ENCODE measurements at regions not wholly inside any gene's neighbourhood (a gene's known extent, or its start where the extent isn't known, plus 50 kb on each side); places are given as distances from the start of the nearest gene placed in this dataset.
"Not testable (repeated sequence)": the region's sequence is repeated elsewhere in the genome, so short reads cannot be mapped to it uniquely, and the experiment has no call there.

GRCh38 chr2:13335862-13336535 lies 619.3 kb downstream of the TRIB2 start:
- FAIRE-seq (no peak), DNase-seq (ENCODE audit: insufficient read length, low spot score) (no peak)
- TF ChIP-seq POLR2AphosphoS5 (IDR thresholded peaks at IDR 0.05; ENCODE audit: low read depth, low read length) (no peak), POLR2A (IDR thresholded peaks at IDR 0.05; ENCODE audit: low read depth, low read length) (no peak), TAF1 (IDR thresholded peaks at IDR 0.05; ENCODE audit: low read depth, low read length) (no peak), POU2F2 (IDR thresholded peaks at IDR 0.05; ENCODE audit: low read depth, low read length) (no peak), PAX5 (IDR thresholded peaks at IDR 0.05; ENCODE audit: insufficient read depth, low read length, severe bottlenecking) (no peak), SPI1 (IDR thresholded peaks at IDR 0.05; ENCODE audit: low read depth, low read length) (no peak)

- DNase-seq (ENCODE audit: insufficient read length, low spot score) (no peak), FAIRE-seq (no peak)
- TF ChIP-seq POLR2A (IDR thresholded peaks at IDR 0.05; ENCODE audit: low read depth, low read length), result no peak
- no peak for TF ChIP-seq SPI1 (IDR thresholded peaks at IDR 0.05; ENCODE audit: low read depth, low read length)
- TF ChIP-seq POU2F2 (IDR thresholded peaks at IDR 0.05; ENCODE audit: low read depth, low read length), result no peak
Observed at GRCh38 chr2:13351068-13351467, 634.3 kb downstream of the TRIB2 start.

- DNase-seq (ENCODE audit: insufficient read length, low spot score), result no peak
- TF ChIP-seq POLR2AphosphoS5 (IDR thresholded peaks at IDR 0.05; ENCODE audit: low read depth, low read length) (no peak), SPI1 (IDR thresholded peaks at IDR 0.05; ENCODE audit: low read depth, low read length) (no peak), PAX5 (IDR thresholded peaks at IDR 0.05; ENCODE audit: insufficient read depth, low read length, severe bottlenecking) (no peak), POU2F2 (IDR thresholded peaks at IDR 0.05; ENCODE audit: low read depth, low read length) (no peak), POLR2A (IDR thresholded peaks at IDR 0.05; ENCODE audit: low read depth, low read length) (no peak), TAF1 (IDR thresholded peaks at IDR 0.05; ENCODE audit: low read depth, low read length) (no peak)
- FAIRE-seq, result no peak
Observed at GRCh38 chr2:13353083-13353482, 636.3 kb downstream of the TRIB2 start.

- DNase-seq (ENCODE audit: insufficient read length, low spot score) (no peak), FAIRE-seq (no peak)
Observed at GRCh38 chr2:13354031-13354430, 637.3 kb downstream of the TRIB2 start.

GRCh38 chr2:13381928-13382327 lies 665.2 kb downstream of the TRIB2 start:
- FAIRE-seq; DNase-seq (ENCODE audit: insufficient read length, low spot score): not testable (repeated sequence)

More at GRCh38 chr2:13354031-13354430, 637.3 kb downstream of the TRIB2 start:
- TF ChIP-seq PAX5 (IDR thresholded peaks at IDR 0.05; ENCODE audit: insufficient read depth, low read length, severe bottlenecking) (no peak), POLR2AphosphoS5 (IDR thresholded peaks at IDR 0.05; ENCODE audit: low read depth, low read length) (no peak), POLR2A (IDR thresholded peaks at IDR 0.05; ENCODE audit: low read depth, low read length) (no peak), POU2F2 (IDR thresholded peaks at IDR 0.05; ENCODE audit: low read depth, low read length) (no peak), TAF1 (IDR thresholded peaks at IDR 0.05; ENCODE audit: low read depth, low read length) (no peak), SPI1 (IDR thresholded peaks at IDR 0.05; ENCODE audit: low read depth, low read length) (no peak)

- FAIRE-seq; DNase-seq (ENCODE audit: insufficient read length, low spot score): not testable (repeated sequence)
Observed at GRCh38 chr2:13389172-13389571, 672.4 kb downstream of the TRIB2 start.

GRCh38 chr2:13390676-13391075 lies 673.9 kb downstream of the TRIB2 start:
- no peak for DNase-seq (ENCODE audit: insufficient read length, low spot score)
- no peak for FAIRE-seq
- TF ChIP-seq PAX5 (IDR thresholded peaks at IDR 0.05; ENCODE audit: insufficient read depth, low read length, severe bottlenecking), result no peak

GRCh38 chr2:13401312-13401711 lies 684.6 kb downstream of the TRIB2 start:
- DNase-seq (ENCODE audit: insufficient read length, low spot score), result no peak
- no peak for FAIRE-seq
- no peak for TF ChIP-seq SPI1 (IDR thresholded peaks at IDR 0.05; ENCODE audit: low read depth, low read length)
- TF ChIP-seq POU2F2 (IDR thresholded peaks at IDR 0.05; ENCODE audit: low read depth, low read length), result no peak
- no peak for TF ChIP-seq TAF1 (IDR thresholded peaks at IDR 0.05; ENCODE audit: low read depth, low read length)
- TF ChIP-seq POLR2A (IDR thresholded peaks at IDR 0.05; ENCODE audit: low read depth, low read length), result no peak
- TF ChIP-seq PAX5 (IDR thresholded peaks at IDR 0.05; ENCODE audit: insufficient read depth, low read length, severe bottlenecking), result no peak
- no peak for TF ChIP-seq POLR2AphosphoS5 (IDR thresholded peaks at IDR 0.05; ENCODE audit: low read depth, low read length)

GRCh38 chr2:13413989-13414388 lies 697.3 kb downstream of the TRIB2 start:
- FAIRE-seq (no peak), DNase-seq (ENCODE audit: insufficient read length, low spot score) (no peak)
- TF ChIP-seq PAX5 (IDR thresholded peaks at IDR 0.05; ENCODE audit: insufficient read depth, low read length, severe bottlenecking) (no peak), POLR2AphosphoS5 (IDR thresholded peaks at IDR 0.05; ENCODE audit: low read depth, low read length) (no peak), POU2F2 (IDR thresholded peaks at IDR 0.05; ENCODE audit: low read depth, low read length) (no peak), POLR2A (IDR thresholded peaks at IDR 0.05; ENCODE audit: low read depth, low read length) (no peak)

GRCh38 chr2:13414897-13415296 lies 698.2 kb downstream of the TRIB2 start:
- FAIRE-seq (no peak), DNase-seq (ENCODE audit: insufficient read length, low spot score) (no peak)
- no peak for TF ChIP-seq POLR2AphosphoS5 (IDR thresholded peaks at IDR 0.05; ENCODE audit: low read depth, low read length)
- no peak for TF ChIP-seq POLR2A (IDR thresholded peaks at IDR 0.05; ENCODE audit: low read depth, low read length)
- TF ChIP-seq PAX5 (IDR thresholded peaks at IDR 0.05; ENCODE audit: insufficient read depth, low read length, severe bottlenecking), result no peak
- TF ChIP-seq POU2F2 (IDR thresholded peaks at IDR 0.05; ENCODE audit: low read depth, low read length), result no peak
- no peak for TF ChIP-seq TAF1 (IDR thresholded peaks at IDR 0.05; ENCODE audit: low read depth, low read length)
- TF ChIP-seq SPI1 (IDR thresholded peaks at IDR 0.05; ENCODE audit: low read depth, low read length), result no peak

GRCh38 chr2:13433954-13434353 lies 717.2 kb downstream of the TRIB2 start:
- FAIRE-seq (no peak), DNase-seq (ENCODE audit: insufficient read length, low spot score) (no peak)
- TF ChIP-seq PAX5 (IDR thresholded peaks at IDR 0.05; ENCODE audit: insufficient read depth, low read length, severe bottlenecking), result no peak
- TF ChIP-seq POU2F2 (IDR thresholded peaks at IDR 0.05; ENCODE audit: low read depth, low read length), result no peak
- TF ChIP-seq TAF1 (IDR thresholded peaks at IDR 0.05; ENCODE audit: low read depth, low read length), result no peak
- TF ChIP-seq SPI1 (IDR thresholded peaks at IDR 0.05; ENCODE audit: low read depth, low read length), result no peak
- TF ChIP-seq POLR2A (IDR thresholded peaks at IDR 0.05; ENCODE audit: low read depth, low read length), result no peak
- TF ChIP-seq POLR2AphosphoS5 (IDR thresholded peaks at IDR 0.05; ENCODE audit: low read depth, low read length), result no peak

- FAIRE-seq, result not testable (repeated sequence)
Observed at GRCh38 chr2:13443554-13444261, 727.0 kb downstream of the TRIB2 start.

More at GRCh38 chr2:13443554-13444261, 727.0 kb downstream of the TRIB2 start:
- DNase-seq (ENCODE audit: insufficient read length, low spot score), result not testable (repeated sequence)
